GM12872 (cell line): ENCODE measurements at regions not wholly inside any gene's neighbourhood (a gene's known extent, or its start where the extent isn't known, plus 50 kb on each side); places are given as distances from the start of the nearest gene placed in this dataset.

Experiments
- TF ChIP-seq, protein P1 (sequence below): IDR thresholded peaks from 3 replicates; pipeline ENCODE4 v1.5.1; 2011; ENCODE audit warnings: low read depth, mild to moderate bottlenecking, low read length, moderate library complexity; ENCODE audit not compliant: insufficient read depth

DNA sequence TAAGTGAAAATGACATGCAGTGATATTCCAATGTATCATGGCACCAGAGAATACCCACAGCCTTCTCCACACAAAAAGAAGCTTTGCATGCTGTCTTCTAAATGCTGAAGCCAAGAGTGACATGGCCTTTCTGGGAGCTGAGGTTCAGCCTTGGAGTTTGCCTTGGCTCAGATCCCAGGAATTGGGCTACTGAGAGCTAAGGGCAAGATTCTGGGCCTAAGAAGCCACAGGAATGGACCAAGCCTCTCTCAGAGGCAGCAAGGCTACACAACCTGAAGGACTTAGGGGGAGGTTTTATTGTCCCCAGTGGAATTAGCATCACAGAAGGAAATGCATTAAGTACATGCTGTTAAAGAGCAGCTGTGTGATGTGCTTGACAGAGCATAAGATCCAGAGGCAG lies 1078.5 kb downstream of the TUSC7 start:
- TF ChIP-seq, protein P1, sequence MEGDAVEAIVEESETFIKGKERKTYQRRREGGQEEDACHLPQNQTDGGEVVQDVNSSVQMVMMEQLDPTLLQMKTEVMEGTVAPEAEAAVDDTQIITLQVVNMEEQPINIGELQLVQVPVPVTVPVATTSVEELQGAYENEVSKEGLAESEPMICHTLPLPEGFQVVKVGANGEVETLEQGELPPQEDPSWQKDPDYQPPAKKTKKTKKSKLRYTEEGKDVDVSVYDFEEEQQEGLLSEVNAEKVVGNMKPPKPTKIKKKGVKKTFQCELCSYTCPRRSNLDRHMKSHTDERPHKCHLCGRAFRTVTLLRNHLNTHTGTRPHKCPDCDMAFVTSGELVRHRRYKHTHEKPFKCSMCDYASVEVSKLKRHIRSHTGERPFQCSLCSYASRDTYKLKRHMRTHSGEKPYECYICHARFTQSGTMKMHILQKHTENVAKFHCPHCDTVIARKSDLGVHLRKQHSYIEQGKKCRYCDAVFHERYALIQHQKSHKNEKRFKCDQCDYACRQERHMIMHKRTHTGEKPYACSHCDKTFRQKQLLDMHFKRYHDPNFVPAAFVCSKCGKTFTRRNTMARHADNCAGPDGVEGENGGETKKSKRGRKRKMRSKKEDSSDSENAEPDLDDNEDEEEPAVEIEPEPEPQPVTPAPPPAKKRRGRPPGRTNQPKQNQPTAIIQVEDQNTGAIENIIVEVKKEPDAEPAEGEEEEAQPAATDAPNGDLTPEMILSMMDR = no peak

- TF ChIP-seq, protein P1 = no peak
Measured at GRCh38 chr3:117788506-117788905, 1078.9 kb downstream of the TUSC7 start.

DNA sequence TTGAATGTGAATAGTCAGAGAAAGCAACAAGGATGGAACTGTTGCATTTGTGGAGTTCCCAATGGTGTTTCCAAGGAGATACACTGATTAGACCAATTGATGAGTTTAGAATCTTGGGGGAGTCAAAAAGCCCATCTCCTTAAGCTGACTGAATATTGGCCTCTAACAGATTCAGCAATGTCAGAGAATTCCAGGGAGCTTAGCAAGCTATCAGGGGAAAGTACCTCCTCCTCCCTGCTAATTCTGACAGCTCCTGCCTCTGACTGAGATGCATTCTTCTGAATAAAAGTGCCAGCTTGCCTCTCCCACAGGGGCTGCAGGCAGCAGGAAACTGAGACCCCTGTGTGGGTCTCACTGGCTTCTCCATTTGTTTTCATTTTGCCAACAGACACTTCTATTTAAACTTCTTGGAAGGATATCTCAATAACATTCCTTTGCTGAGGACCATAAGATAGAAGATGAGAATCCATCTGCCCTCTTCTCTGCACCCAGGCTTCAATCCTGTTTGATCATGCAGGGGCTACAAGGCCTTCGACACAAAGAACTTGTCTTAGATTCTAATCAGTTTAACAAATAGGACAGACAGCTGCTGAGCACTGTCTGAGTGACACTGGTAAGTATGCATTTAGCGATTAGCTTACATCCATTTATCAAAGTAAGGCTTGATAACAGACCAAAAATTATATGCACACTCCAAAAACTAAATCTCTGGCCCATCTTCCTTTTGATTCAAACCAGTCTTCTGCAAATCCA lies 1080.8 kb downstream of the TUSC7 start:
- TF ChIP-seq, protein P1 = no peak

- TF ChIP-seq, protein P1 = no peak
Measured at GRCh38 chr3:117793622-117794265, 1084.2 kb downstream of the TUSC7 start.

GRCh38 chr3:117798221-117798620 lies 1088.6 kb downstream of the TUSC7 start:
- TF ChIP-seq, protein P1 = no peak

GRCh38 chr3:117798687-117799386 lies 1089.3 kb downstream of the TUSC7 start:
- TF ChIP-seq, protein P1 = no peak

DNA sequence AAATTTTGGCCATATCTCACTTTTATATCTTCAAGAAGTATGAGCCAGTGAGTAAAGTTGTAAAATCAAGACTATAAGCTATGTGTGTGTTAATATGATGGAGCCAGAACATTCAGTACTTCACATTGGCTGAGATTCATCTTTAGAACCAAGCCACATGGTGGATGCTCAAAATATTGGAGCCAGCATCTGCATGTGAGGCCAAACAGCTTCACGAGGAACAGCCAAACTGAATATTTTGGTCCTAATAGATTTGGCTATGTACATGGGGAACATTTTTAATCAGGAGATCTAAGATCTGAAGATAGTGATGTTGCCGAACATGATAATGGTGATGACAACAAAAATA lies 1089.8 kb downstream of the TUSC7 start:
- TF ChIP-seq, protein P1 = no peak
